Lower lobe of right lung (tissue), 2 donors: ENCODE measurements at regions not wholly inside any gene's neighbourhood (a gene's known extent, or its start where the extent isn't known, plus 50 kb on each side); places are given as distances from the start of the nearest gene placed in this dataset.

Experiments used
- ATAC-seq, 2 donors: fragments of 200-7000 bp; cut with Tn5 transposase; one replicate each; pipeline ENCODE4 v1.9.1; 2020 to 2022; ENCODE audit warnings: mild to moderate bottlenecking in 2 of 2, moderate library complexity in 2 of 2
- DNase-seq: peaks from one replicate; pipeline ENCODE4 v3.0.0-alpha.2; 2020
- H3K27ac ChIP-seq: fragments of 200-600 bp; one replicate; pipeline ENCODE4 v1.8.0; 2022
- H3K27me3 ChIP-seq: fragments of 200-600 bp; one replicate; pipeline ENCODE4 v1.8.0; 2022; ENCODE audit warnings: low read depth
- H3K36me3 ChIP-seq: fragments of 200-600 bp; one replicate; pipeline ENCODE4 v1.8.0; 2022; ENCODE audit warnings: mild to moderate bottlenecking
- H3K4me1 ChIP-seq: fragments of 200-600 bp; one replicate; pipeline ENCODE4 v1.8.0; 2022
- H3K4me3 ChIP-seq: fragments of 200-600 bp; one replicate; pipeline ENCODE4 v1.8.0; 2022; ENCODE audit warnings: mild to moderate bottlenecking
- H3K9me3 ChIP-seq: fragments of 200-600 bp; one replicate; pipeline ENCODE4 v1.8.0; 2022
- CTCF ChIP-seq: fragments of 200-600 bp; IDR thresholded peaks from one replicate; pipeline ENCODE4 v1.8.0; 2022; ENCODE audit warnings: antibody characterized with exemption, mild to moderate bottlenecking
- intact Hi-C: fragments of 100-400 bp; cut with DNase I; formaldehyde crosslinking; loops from one replicate; pipeline ENCODE4 v1.11.0; 2022
- donor health status: DM: no; HTN: yes; CAD: no; lungs with severe emphysema.

- no peak for ATAC-seq
Observed at GRCh38 chr20:48012401-48012974, 227.2 kb upstream of the SULF2 start.

GRCh38 chr20:48011025-48011424 lies 225.7 kb upstream of the SULF2 start:
- Histone ChIP-seq H3K4me1 (no peaks in the 10 kb centered on the region), H3K27ac (no peak overlapping the region), H3K36me3 (no peaks in the 10 kb centered on the region), H3K27me3 (peaks cover 4% of the 10 kb centered on the region), H3K4me3 (no peak overlapping the region), H3K9me3 (peaks cover 8% of the 10 kb centered on the region)
- no peak for DNase-seq
- TF ChIP-seq CTCF: no peak
- intact Hi-C loops: no loop called here
- no peak for ATAC-seq

More at GRCh38 chr20:48012401-48012974, 227.2 kb upstream of the SULF2 start:
- no peak overlapping the region for H3K27ac ChIP-seq
- no peaks in the 10 kb centered on the region for H3K4me1 ChIP-seq
- peaks cover 8% of the 10 kb centered on the region for H3K9me3 ChIP-seq
- no peak overlapping the region for H3K4me3 ChIP-seq
- H3K36me3 ChIP-seq: no peaks in the 10 kb centered on the region
- TF ChIP-seq CTCF: no peak
- intact Hi-C loops: no loop called here
- no peak for DNase-seq
- no peaks in the 10 kb centered on the region for H3K27me3 ChIP-seq

DNA sequence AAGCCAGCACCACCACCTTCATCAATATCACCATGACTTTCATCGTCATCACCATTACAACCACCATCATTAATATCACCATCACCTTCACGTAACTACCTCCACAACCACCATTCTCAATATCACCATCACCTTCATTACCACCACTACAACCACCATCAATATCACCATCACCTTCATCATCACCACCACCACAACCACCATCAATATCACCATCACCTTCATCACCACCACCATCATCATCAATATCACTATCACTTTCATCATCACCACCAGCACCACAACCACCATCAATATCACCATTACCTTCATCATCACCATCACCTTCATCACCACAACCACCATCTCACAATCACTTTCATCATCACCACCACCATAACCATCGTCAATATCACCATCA lies 225.3 kb upstream of the SULF2 start:
- TF ChIP-seq CTCF: no peak
- DNase-seq: no peak

GRCh38 chr20:48008850-48009515 lies 223.7 kb upstream of the SULF2 start:
- no peak for TF ChIP-seq CTCF
- DNase-seq (no peak), ATAC-seq (no peak)
- H3K4me3 ChIP-seq: no peak overlapping the region
- intact Hi-C loops: no loop called here
- H3K27ac ChIP-seq: no peak overlapping the region
- no peaks in the 10 kb centered on the region for H3K4me1 ChIP-seq
- no peaks in the 10 kb centered on the region for H3K36me3 ChIP-seq
- peaks cover 8% of the 10 kb centered on the region for H3K9me3 ChIP-seq
- peaks cover 4% of the 10 kb centered on the region for H3K27me3 ChIP-seq

More for the DNA sequence above, 225.3 kb upstream of the SULF2 start:
- Histone ChIP-seq H3K4me3 (no peak overlapping the region), H3K4me1 (no peaks in the 10 kb centered on the region), H3K27ac (no peak overlapping the region), H3K9me3 (peaks cover 8% of the 10 kb centered on the region), H3K36me3 (no peaks in the 10 kb centered on the region), H3K27me3 (peaks cover 4% of the 10 kb centered on the region)
- intact Hi-C loops: no loop called here
- no peak for ATAC-seq

DNA sequence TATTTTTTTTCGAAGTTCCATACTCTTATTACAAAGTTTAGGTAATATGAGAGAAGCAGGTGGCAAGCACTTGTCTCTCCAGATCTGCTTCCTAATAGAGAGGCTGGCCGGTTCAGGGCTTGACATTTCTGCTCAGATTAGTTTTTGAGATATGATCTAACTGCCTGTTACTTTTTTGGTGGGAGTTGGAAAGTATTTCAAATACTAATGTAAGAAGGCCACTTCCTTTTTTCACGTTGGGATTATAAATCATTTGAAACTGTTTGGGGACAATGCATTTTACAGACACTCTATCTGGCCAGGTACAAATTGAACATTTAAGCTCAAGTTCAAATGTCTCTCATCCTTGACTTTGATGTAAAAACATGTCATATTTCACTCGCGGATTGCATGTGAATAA lies 222.1 kb upstream of the SULF2 start:
- no peak for DNase-seq
- H3K27me3 ChIP-seq: peaks cover 4% of the 10 kb centered on the region
- no peak for ATAC-seq
- intact Hi-C loops: no loop called here
- H3K4me3 ChIP-seq: no peak overlapping the region
- H3K9me3 ChIP-seq: peaks cover 4% of the 10 kb centered on the region
- H3K4me1 ChIP-seq: no peaks in the 10 kb centered on the region
- no peaks in the 10 kb centered on the region for H3K36me3 ChIP-seq
- H3K27ac ChIP-seq: no peak overlapping the region
- no peak for TF ChIP-seq CTCF
